ENCODE measurements at regions not wholly inside any gene's neighbourhood (a gene's known extent, or its start where the extent isn't known, plus 50 kb on each side); places are given as distances from the start of the nearest gene placed in this dataset.

DNA sequence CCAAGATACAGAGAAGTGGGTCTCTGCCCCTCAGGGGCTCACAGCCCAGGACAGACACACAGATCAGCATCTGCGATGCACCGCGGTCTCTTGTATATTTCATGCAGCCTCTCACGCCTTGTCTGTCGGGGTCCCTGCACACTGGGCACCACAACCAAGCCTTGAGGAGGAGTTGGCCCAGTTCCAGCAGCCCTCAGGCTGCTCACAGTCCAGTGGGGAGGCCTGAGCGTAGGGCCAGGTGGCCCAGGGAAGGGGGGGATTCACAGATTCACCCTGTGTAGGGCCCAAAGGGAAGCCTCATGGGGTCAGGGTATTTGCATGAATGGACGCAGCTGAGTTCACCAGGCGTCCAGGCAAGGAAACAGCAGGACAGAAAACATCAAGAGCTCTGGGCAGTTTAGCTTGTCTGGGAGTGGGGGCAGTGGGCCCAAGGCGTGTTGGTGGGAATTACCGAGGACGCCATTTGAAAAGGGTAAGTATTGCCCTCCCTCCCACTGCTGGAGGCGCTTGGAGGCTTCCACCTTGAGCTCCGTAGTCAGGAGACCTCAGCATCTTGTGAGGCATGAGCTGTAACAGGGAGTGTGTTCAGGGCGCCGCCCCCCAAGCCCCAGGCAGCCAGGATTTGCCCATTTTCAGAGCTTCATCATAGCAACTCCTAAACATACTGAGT lies 129.1 kb upstream of the CHST15 start:
- H3K27ac Mint-ChIP-seq = no peak overlapping the region
- H4K20me1 ChIP-seq (replicated peaks; ENCODE audit: insufficient read depth) = no peaks in the 10 kb centered on the region
- H3K79me2 ChIP-seq (replicated peaks; ENCODE audit: insufficient read depth) = no peaks in the 10 kb centered on the region
- peaks cover 14% of the 10 kb centered on the region for H3K4me1 Mint-ChIP-seq
- ATAC-seq (peak; percentile 12; the same call in 2 of the 3 replicates), DNase-seq (ENCODE audit: low spot score) (no peak)
- no peaks in the 10 kb centered on the region for H3F3A ChIP-seq (replicated peaks; ENCODE audit: low read depth)
- no peak overlapping the region for H3K4me3 Mint-ChIP-seq
- H3K27me3 Mint-ChIP-seq (ENCODE audit: insufficient read depth, low read depth, poor library complexity) = peaks cover 21% of the 10 kb centered on the region
- no peak overlapping the region for H3K4me3 ChIP-seq
- H3K4me1 ChIP-seq (ENCODE audit: insufficient read depth) = peaks cover 13% of the 10 kb centered on the region
- H3K9me2 ChIP-seq (ENCODE audit: insufficient read depth) = 0 out of 2 replicates have a peak, but pooled peaks cover 3% of the 10 kb centered on the region
- no peak overlapping the region for H3K4me2 ChIP-seq
- no peaks in the 10 kb centered on the region; the same call in 2 of the 3 replicates for H3K36me3 Mint-ChIP-seq (ENCODE audit: low read depth)
- no peak overlapping the region for H3K27ac ChIP-seq (ENCODE audit: low read depth)
- peaks cover 16% of the 10 kb centered on the region for H3K9me3 Mint-ChIP-seq
- no peak for TF ChIP-seq REST (IDR thresholded peaks at IDR 0.05; ENCODE audit: unreplicated experiment)
- TF ChIP-seq EZH2phosphoT487 (IDR thresholded peaks at IDR 0.05; ENCODE audit: unreplicated experiment) = no peak
- no peak for TF ChIP-seq CREB1 (CRISPR knock-in tag; IDR thresholded peaks at IDR 0.05; ENCODE audit: low read depth)
- no peak for TF ChIP-seq ZNF331 (CRISPR knock-in tag; IDR thresholded peaks at IDR 0.05; ENCODE audit: low read depth)
- H3K27me3 ChIP-seq (ENCODE audit: insufficient read depth) = no peaks in the 10 kb centered on the region
- no peaks in the 10 kb centered on the region for H3K36me3 ChIP-seq (ENCODE audit: insufficient read depth)
- H2AFZ ChIP-seq = peak overlapping the region; percentile 80

- Histone ChIP-seq H2AFZ (peak overlapping the region; percentile 80), H3K4me2 (no peak overlapping the region), H3K27ac (ENCODE audit: low read depth) (no peak overlapping the region), H3F3A (replicated peaks; ENCODE audit: low read depth) (no peaks in the 10 kb centered on the region), H4K20me1 (replicated peaks; ENCODE audit: insufficient read depth) (no peaks in the 10 kb centered on the region), H3K79me2 (replicated peaks; ENCODE audit: insufficient read depth) (no peaks in the 10 kb centered on the region), H3K9me2 (ENCODE audit: insufficient read depth) (0 out of 2 replicates have a peak, but pooled peaks cover 3% of the 10 kb centered on the region), H3K36me3 (ENCODE audit: insufficient read depth) (no peaks in the 10 kb centered on the region), H3K27me3 (ENCODE audit: insufficient read depth) (no peaks in the 10 kb centered on the region), H3K4me3 (no peak overlapping the region), H3K4me1 (ENCODE audit: insufficient read depth) (peaks cover 13% of the 10 kb centered on the region)
- Mint-ChIP-seq H3K9me3 (peaks cover 10% of the 10 kb centered on the region), H3K36me3 (ENCODE audit: low read depth) (no peaks in the 10 kb centered on the region; the same call in 2 of the 3 replicates), H3K27me3 (ENCODE audit: insufficient read depth, low read depth, poor library complexity) (peaks cover 21% of the 10 kb centered on the region), H3K4me3 (no peak overlapping the region), H3K27ac (no peak overlapping the region), H3K4me1 (peaks cover 14% of the 10 kb centered on the region)
- no peak for ATAC-seq
- DNase-seq (ENCODE audit: low spot score) = no peak
- TF ChIP-seq, protein P1, sequence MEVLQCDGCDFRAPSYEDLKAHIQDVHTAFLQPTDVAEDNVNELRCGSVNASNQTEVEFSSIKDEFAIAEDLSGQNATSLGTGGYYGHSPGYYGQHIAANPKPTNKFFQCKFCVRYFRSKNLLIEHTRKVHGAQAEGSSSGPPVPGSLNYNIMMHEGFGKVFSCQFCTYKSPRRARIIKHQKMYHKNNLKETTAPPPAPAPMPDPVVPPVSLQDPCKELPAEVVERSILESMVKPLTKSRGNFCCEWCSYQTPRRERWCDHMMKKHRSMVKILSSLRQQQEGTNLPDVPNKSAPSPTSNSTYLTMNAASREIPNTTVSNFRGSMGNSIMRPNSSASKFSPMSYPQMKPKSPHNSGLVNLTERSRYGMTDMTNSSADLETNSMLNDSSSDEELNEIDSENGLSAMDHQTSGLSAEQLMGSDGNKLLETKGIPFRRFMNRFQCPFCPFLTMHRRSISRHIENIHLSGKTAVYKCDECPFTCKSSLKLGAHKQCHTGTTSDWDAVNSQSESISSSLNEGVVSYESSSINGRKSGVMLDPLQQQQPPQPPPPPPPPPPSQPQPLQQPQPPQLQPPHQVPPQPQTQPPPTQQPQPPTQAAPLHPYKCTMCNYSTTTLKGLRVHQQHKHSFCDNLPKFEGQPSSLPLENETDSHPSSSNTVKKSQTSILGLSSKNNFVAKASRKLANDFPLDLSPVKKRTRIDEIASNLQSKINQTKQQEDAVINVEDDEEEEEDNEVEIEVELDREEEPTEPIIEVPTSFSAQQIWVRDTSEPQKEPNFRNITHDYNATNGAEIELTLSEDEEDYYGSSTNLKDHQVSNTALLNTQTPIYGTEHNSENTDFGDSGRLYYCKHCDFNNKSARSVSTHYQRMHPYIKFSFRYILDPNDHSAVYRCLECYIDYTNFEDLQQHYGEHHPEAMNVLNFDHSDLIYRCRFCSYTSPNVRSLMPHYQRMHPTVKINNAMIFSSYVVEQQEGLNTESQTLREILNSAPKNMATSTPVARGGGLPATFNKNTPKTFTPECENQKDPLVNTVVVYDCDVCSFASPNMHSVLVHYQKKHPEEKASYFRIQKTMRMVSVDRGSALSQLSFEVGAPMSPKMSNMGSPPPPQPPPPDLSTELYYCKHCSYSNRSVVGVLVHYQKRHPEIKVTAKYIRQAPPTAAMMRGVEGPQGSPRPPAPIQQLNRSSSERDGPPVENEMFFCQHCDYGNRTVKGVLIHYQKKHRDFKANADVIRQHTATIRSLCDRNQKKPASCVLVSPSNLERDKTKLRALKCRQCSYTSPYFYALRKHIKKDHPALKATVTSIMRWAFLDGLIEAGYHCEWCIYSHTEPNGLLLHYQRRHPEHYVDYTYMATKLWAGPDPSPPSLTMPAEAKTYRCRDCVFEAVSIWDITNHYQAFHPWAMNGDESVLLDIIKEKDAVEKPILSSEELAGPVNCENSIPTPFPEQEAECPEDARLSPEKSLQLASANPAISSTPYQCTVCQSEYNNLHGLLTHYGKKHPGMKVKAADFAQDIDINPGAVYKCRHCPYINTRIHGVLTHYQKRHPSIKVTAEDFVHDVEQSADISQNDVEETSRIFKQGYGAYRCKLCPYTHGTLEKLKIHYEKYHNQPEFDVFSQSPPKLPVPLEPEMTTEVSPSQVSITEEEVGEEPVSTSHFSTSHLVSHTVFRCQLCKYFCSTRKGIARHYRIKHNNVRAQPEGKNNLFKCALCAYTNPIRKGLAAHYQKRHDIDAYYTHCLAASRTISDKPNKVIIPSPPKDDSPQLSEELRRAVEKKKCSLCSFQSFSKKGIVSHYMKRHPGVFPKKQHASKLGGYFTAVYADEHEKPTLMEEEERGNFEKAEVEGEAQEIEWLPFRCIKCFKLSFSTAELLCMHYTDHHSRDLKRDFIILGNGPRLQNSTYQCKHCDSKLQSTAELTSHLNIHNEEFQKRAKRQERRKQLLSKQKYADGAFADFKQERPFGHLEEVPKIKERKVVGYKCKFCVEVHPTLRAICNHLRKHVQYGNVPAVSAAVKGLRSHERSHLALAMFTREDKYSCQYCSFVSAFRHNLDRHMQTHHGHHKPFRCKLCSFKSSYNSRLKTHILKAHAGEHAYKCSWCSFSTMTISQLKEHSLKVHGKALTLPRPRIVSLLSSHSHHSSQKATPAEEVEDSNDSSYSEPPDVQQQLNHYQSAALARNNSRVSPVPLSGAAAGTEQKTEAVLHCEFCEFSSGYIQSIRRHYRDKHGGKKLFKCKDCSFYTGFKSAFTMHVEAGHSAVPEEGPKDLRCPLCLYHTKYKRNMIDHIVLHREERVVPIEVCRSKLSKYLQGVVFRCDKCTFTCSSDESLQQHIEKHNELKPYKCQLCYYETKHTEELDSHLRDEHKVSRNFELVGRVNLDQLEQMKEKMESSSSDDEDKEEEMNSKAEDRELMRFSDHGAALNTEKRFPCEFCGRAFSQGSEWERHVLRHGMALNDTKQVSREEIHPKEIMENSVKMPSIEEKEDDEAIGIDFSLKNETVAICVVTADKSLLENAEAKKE (CRISPR knock-in tag; IDR thresholded peaks at IDR 0.05) = no peak
- TF ChIP-seq ZNF331 (CRISPR knock-in tag; IDR thresholded peaks at IDR 0.05; ENCODE audit: low read depth) (no peak), JUNB (IDR thresholded peaks at IDR 0.05; ENCODE audit: unreplicated experiment) (no peak), ETS1 (IDR thresholded peaks at IDR 0.05) (no peak)
These were observed 128.2 kb upstream of the CHST15 start for GRCh38 chr10:124221356-124222317.
